Stimulated activated CD4-positive, alpha-beta T cell treated with anti-CD3 and anti-CD28 coated beads, Interleukin-12 subunit alpha, Interleukin-12 subunit beta, amount 100 ng/mL, for 48 hours (primary cell): ENCODE measurements at regions not wholly inside any gene's neighbourhood (a gene's known extent, or its start where the extent isn't known, plus 50 kb on each side); places are given as distances from the start of the nearest gene placed in this dataset.

Experiments used
- DNase-seq, 3 donors: peaks; one replicate each; pipeline ENCODE4 v3.0.0-alpha.2; 2020; ENCODE audit warnings: low read depth in 2 of 3, low spot score in 1 of 3

DNA sequence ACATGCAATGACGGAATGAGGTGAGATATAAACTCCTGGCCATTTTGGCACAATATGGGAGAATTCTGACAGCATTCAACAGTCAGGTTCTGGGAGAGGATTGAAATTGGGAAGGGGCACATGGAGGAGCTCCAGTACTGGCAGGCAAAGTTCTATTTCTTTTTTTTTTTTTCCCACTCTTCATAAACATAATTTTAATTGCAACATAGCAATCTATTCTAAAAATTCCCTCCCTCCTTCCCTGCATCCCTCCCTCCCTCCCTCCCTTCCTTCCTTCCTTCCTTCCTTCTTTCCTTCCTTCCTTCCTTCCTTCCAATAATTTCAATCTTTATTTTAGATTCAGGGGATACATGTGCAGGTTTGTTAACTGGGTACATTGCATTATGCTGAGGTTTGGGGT is 93.2 kb downstream of the PTCSC3 start:
- no peak for DNase-seq

DNA sequence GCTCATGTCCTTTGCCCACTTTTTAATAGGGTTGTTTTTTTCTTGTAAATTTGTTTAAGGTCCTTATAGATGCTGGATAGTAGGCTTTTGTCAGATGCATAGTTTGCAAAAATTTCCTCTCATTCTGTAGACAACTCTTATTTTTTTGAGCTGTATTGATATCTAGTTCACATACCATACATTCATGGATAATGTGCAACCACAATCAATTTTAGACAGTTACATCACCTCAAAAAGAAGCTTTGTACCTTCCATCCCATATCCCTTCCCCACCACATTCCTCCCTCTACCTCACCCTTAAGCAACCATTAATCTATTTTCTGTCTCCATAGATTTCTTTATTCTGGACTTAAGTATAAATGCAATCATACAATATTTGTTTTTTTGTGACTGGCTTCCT is 98.4 kb downstream of the PTCSC3 start:
- no peak for DNase-seq

DNA sequence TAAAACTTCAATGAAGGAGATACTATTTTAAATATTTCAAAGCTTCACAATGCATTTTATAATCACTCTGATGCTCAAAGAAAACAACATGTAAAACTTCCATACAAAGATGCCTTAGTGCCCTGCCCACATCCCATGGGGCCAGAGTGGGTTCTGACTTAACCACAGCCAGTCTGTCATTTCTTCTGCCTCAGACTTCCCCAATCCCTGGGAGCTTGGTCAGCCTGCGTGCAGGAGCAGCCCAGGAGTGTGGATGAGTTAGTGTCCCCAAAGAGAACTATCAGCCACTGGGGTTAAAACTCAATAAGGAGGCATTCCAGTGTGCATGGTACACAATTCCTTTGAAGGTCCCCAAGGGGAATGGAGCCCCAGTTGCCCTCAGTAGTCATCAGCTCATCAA is 100.3 kb downstream of the PTCSC3 start:
- DNase-seq: no peak

DNA sequence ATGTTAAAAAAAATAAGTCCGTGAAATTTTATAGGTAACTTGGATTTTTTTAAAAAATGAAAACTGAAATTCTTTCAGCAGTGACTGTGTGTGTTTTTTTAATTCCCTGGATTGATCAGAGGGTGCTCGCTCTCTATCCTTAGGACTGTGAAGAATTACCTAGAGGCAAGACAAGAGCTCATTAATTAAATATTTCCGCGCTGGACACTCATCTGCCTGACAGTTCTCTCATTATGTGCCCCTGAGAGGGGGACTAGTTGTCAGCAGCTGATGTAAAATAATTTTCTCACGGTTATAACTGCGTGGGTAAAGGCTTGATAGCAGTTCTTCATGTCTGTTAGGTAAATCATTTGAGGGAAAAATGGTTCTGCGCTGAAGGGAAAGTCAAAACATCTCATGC is 101.3 kb downstream of the PTCSC3 start:
- DNase-seq: no peak

DNA sequence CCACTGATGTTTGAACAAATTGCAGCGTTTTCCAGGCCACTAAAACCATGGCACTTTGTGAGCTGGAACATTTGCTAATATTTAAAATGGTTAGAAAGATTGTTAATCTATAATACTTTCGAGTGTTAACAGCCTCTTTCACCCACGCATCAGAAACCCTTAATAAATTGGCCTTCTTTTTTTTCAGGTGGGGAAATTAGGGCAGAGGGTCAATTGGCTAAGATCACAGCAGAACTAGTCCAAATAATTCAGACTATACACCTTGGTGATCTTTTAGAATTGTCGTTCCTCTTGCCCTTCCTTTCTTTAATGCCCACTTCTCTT is 105.8 kb downstream of the PTCSC3 start:
- no peak for DNase-seq

DNA sequence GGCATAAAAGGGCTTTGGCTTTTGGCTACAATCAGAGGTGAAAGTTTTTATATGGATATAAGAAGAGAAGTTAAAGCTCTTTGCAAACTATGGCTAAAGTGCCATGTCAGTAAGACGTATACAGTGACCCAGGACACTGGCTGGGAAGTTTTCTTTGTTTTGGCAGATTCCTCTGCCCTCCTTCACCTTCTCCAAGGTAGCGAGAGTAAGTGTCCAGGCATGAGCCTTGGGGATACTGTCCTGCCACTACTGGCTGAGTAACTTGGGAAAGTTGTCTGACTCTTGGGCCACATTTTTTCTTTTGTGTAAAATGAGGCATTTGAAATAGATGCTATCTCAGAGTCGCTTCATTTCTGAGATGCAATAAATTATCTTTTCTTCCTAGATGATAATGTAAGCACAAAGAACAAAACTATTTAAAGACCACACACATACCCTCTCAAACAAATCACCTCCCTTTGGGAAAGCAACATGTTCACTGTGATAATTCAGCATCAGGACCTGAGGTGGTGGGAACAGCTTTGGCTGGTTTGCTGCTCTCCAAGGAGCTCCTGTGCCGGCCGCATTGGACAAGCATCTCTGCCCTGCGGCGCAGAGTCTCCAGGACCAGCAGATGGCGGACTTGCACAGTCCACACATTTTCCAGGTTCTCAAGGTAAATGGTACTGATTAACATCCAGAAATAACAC is 106.3 kb downstream of the PTCSC3 start:
- peak; percentile 19 to 33 (median 22) for DNase-seq

DNA sequence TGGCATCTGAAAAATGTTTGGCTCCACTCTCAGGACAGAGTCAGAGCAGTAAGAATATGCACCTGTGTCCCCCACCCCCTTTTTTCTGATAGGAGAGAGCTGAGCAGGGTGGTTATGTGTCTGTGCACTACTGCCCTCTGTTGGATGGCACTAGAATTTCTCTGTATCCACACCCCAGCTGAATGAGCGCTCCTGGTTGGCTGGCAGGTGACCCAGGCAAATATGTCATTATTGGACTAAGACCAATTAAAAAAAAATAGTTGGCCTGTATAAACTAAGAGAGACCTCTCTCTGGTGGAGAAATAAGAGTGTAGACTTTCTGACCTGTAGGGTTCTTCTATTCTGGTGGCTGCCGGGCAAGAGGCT is 107.0 kb downstream of the PTCSC3 start:
- DNase-seq: peak in 1 of 3 donors; percentile 21

DNA sequence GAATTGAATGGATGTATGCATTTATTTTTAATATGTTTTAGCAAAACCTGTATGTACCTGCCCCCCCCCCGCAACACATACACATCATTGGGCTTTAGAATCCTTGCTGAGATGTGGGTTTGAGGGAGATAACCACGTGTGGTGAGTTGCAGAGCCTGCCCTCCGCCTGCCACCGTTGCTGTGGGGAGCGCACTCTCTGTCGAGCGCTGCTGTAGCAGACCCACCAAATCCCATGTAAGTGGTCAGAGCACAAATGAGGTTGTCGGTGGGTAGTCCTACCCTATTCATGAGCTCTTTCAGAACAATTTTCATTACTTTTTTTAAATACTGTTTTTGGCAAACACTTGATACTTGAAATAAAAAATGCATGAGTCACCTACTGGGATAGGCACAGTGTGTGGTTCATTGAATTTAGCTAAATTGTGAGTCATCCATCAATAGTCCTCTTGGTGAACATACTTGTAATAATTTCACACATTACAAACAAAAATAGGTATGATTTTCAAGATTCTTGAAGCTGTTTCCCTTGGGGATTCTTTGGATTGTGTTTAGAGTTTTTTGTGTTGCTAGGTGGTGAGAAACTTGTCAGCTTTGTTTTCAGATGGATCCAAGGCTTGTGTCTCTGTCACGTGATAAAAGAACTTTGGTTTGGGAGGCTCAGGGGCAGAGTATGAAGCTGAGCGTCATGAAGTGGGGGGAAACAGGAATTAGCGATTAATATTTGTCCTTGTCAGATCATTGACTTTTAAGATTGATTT is 107.6 kb downstream of the PTCSC3 start:
- DNase-seq: no peak

DNA sequence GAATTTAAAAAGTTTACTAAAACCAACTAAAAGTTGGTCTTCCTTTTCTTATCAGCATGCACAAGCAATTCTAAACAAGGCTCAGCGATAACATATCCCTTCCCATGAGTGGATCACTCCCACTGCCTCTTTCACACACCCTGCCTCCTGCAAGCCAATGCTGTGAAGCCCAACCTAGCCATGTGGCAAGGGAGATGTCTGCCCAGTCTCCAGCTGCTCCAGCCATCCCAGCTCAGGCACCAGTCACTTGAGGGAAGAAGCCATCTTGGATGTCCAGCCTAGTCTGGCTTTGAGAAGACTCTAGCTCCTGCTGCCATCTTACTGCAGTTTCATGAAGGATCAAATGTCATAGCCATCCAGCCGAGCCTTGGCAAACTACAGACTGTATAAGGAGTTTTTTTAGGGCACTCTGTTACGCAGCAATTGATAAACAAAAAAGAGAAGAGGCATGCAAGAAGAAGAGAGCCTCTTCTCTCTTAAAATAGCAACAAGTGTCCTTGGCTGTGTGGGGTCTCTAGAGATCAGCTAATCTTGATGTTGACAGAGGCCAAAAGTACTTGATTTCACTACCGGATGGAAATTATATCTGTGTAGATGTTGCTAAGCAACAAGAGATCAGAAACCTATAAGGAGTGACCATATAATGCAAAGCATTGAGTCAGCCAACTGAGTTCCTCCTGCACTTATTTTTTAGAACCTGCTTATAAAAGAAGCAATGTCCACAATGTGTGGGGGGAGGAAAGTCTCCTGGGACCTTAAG is 108.9 kb downstream of the PTCSC3 start:
- no peak for DNase-seq

DNA sequence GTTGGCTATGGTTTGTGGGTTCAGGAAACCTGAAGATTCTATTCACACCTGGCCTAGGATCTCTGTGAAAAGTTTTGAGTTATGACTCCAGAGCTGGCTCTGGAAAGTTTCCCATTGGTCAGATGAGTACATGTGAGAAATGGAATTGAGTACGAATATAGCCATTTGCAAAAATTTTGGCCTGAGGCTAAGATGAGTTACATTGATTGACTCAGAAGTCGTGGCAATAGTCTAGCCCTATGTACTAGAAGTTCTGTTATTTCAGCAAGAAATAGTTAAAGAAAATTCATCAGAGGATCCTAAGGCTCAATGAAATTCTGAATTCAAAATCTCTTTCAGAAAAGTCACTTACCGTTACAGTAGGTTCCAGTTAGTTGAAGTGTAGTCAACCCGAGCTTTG is 109.9 kb downstream of the PTCSC3 start:
- no peak for DNase-seq

DNA sequence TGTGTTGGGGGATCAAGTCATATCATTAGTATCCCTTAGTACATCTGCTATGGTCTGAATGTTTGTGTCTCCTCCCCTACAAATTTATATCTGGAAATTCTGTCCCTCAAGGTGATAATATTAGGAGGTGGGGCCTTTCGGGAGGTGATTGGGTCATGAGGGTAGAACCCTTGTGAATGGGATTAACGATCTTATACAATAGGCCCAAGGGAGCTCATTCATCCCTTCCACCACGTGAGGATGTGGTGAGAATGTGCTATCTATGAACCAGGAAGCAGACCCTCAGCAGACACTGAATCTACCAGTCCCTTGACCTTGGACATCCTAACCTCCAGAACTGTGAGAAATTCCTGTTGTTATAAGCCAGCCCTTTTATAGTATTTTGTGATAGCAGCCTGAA is 110.7 kb downstream of the PTCSC3 start:
- DNase-seq: no peak

DNA sequence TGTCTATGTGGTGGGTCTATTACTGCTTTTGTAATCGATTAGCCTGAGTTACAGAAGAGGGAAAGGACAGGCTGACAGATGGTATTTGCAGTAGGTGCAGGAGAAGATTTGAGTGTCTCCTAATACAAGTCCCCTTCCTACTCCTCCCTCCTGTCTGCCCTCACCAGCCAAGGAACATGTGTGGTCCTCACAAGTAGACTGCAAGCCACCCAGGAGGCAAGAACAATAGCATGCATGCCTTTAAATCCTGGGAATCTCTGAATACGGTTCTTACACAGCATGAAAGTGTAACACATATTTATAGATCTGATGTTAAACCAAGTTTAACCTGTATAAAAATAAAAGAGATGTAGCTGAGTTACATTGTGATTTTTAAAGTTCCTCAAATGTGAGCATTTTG is 117.0 kb downstream of the PTCSC3 start:
- DNase-seq: no peak

DNA sequence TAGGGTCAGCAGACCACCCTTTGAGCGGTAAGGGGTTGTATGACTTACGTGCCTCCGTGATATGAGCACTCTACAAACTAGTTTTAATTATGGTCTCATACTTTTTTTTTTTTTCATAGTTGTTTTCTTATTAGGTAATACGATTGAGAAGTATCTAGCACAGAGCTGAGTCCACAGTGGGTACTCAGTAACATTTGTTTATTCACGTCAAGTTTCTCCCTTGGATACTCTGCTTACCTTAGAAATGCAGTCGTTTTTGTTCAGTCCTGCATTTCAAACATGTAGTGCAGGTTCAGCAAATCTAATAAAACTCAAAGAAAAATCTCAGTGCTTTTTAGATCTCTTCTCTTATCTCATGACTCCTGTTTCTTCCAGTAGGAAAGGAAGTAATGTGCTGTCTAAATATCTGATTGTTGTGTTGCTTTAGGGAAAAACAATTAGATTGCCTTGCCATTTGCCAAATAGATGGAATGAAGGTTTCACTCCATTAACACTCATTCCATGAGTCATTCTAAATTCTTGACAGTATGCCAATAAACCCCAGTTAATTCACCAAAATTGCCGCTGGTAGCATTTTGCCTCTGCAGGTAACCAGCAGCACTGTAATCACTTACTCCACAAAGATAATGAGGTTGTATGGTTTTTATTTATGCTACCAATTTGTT is 118.9 kb downstream of the PTCSC3 start:
- no peak for DNase-seq

DNA sequence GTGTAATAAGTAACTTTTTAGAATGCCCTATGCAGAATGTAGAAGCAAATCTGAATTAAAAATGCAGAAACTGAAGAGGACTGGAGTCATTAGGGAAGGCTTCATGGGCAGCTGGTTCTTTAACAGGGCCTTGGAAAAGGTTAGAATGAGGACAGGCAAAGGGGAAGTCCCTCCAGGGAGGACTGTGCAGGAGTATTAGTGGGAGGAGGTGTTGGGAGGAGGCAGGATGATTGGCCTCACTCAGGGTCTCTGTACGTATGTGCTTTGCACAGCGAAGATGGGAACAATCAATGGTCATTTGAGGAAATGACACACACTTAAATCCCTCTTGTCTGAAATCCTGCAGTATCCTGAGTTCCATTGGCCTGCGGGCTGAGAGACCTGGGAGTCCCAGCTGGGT is 119.7 kb downstream of the PTCSC3 start:
- DNase-seq: no peak

DNA sequence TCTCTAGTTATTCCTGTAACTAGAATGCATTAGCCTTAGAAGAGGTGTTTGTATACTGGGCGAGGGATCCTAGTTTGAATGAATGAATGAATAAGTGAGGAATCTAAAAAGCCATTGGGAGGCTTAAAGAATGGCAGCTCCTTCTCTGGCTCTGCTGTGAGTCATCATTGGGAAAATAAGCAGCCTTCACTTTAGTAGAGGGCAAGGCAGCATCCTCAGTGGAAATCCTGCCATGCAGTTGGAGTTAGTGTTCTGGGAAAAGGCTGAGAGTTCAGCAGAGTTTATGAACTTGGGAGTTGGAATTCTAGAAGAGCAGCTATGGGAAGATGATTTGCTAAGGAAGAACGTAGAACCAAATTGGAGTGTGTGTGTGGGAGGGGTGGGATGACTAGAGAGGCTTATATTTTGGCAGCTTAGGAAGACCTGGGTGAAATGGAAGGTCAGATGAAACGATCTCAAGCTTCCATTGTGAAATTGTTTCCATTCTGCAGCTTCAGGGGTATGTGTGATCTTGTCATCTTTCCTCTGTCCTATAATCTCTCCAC is 120.8 kb downstream of the PTCSC3 start:
- no peak for DNase-seq

DNA sequence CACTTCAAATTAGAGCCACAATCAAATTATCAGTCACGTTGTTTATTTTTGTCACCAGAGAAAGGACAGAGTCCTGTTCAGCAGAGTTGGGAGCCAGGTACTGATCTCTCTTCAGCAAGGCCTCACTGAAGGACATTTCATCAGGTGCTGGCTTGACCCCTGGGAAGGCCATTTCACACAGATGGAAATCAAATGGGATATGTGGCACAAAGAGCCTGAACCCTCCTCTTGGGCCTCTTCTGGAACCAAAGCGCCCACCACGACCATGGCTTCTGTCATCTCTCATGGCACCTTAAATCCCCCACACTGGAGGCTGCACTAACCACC is 121.5 kb downstream of the PTCSC3 start:
- DNase-seq: no peak

DNA sequence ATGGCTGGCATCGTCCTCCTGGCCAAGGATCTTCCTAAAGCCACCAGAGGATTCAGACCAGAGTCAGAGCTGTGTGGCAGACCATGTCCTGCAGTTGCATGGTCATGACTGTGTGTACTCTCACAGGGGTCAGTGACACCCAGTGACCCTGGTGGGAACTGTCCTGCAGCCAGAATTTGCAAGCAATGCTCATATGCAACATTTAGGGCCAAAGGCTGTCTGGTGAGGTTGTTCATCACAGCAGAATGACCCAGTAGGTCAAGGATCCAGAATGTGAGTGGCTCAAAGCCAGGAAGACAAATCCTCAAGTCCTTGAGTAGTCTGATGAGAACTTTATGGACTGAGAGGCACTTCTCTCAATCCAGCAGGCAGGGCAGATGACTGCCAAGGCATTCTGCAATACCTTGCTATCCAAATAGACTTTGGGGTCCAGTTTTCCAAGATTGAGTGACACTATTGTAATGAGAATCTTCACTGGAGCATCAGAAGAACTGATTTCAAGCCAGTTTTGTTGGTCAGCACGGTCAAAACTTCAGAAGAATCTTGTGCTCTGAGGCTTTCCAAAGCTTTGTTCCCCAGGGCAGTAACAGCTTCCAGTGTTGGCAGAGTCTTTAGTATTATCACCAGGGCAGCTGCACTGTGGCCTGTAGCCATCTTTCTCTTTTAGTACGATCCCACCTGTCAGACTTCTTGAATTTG is 122.0 kb downstream of the PTCSC3 start:
- no peak for DNase-seq

DNA sequence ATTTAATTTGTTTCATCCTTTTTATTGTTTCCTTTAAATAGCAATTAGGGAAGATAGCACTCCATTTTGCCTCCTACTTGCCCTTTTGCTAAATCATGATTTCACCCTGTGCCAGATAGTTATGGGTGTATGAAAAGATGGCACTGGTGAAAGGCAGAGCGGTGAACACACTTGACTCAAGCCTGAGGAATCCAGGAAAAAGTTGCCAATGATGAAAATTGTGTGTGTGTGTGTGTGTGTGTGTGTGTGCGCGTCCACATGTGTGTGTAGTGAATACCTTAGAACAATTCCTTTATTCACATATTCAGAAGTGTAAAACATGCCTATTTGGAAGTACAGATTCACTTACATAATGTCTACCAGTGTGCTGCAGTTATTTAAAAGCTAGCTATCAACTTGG is 123.8 kb downstream of the PTCSC3 start:
- no peak for DNase-seq

DNA sequence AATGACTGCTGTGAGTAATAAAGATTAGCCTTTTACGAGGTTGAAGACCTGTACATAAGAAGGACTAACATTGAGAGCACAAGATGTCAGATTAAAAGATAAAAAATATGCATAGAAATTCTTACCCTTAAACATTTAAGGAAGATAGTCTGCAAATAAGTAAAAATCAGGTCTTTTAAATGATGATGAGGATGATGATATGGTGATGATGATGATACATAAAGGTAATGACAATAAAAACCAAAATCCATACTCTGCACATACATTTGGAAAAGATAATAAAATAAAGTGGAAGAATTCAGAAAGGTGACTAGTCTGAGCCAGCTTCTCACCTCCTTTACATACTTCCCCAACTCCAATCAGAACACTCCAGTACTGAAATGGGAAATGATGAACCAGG is 124.5 kb downstream of the PTCSC3 start:
- DNase-seq: no peak

DNA sequence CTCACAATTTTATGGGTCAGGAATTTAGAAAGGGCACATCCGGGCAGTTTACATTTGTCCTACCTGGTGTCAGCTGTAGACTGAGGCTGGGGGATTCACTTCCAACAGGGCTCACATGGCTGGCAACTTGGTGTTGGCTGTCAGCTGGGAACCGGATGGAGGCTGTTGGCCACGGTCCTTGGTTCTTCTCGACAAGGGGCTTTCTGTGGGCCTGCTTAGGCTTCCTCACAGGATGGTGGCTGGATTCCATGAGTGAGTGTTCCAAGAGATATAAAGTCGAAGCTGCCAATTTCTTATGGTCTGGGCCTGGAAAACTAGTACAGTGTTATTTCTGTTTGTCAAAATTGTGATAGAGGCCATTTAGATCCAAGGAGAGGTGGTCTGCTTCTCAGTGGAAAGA is 127.9 kb downstream of the PTCSC3 start:
- no peak for DNase-seq

DNA sequence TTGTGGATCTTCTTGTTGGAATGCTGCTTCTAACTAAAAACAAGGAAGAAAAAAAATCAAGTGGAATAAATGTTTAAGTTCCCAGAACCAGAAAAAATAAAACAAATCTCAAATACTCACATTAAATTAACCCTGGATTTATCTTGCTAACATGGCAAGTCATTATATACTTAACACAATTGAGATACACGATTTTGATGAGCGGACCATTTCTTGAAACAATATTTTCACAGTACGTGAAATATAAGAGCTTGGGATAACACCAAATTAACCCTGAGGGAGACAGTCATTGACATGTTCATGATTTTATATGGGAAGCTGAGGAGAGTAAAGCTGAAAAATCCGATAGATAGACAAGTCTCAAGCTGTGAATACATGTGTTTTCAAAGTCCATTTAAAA is 128.6 kb downstream of the PTCSC3 start:
- DNase-seq: no peak
